Fibroblast of gingiva (primary cell): ENCODE measurements at regions not wholly inside any gene's neighbourhood (a gene's known extent, or its start where the extent isn't known, plus 50 kb on each side); places are given as distances from the start of the nearest gene placed in this dataset.
"Not testable (repeated sequence)": the region's sequence is repeated elsewhere in the genome, so short reads cannot be mapped to it uniquely, and the experiment has no call there.

Source experiments
- DNase-seq: peaks from one replicate; pipeline ENCODE4 v3.0.0-alpha.2; 2011; ENCODE audit warnings: low read depth

DNA sequence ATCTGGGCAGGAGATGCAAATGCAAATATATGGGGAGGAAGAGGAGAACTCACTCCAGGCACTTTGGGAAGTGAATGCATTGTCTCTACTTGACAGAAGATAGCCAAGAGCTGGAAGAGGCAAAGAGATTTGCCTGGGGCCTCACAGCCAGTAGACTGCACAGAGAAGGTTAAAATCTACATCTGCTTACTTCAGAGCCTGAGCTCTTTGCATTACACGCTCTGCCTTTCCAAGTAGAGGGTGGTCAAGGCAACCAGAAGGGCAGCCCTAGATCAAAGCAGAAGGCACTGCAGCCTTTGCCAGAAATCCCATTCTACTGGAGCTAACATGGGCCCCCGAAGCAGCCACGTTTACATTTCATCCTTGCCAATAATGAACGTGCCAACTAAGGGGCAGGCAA, 407.2 kb upstream of the CCL2 start:
- no peak for DNase-seq

DNA sequence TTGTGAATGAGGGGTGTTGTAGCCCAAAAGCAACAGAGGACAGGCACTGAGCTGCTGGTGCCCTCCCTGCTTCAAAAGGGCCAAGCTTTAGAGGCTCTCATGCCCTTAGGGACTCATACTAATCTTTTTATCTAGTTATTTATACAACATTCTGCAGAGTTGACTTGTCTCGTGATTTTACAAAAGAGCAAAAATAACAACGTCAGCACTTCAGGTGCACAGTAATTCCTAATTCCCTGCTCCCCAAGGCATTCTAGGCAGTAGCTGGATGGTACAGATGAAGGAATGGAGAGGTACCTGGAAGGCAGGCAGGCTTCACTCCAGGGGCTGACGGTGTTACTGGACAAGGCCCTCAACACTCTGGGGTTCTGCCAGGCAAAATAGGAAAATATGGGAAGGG, 406.7 kb upstream of the CCL2 start:
- no peak for DNase-seq

DNA sequence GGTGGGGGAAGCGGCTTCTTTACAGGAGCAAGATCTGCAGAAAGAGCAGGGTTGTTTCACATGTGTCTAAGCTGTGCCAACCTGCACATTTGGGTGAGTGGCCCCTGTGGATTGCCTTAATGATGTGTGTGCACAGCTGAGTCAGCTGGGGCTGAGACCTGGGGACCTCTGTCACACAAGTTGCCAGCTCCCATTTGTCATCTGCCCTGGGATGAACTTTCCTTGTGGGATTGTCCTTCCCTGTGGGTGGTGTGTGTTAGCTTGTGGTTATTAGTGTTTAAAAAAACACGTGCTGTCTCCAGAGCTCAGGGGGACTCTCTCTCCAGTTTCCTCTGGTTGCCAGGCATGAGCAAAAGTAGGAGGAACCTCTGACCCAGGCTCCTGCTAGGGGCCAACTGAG, 400.5 kb upstream of the CCL2 start:
- no peak for DNase-seq

DNA sequence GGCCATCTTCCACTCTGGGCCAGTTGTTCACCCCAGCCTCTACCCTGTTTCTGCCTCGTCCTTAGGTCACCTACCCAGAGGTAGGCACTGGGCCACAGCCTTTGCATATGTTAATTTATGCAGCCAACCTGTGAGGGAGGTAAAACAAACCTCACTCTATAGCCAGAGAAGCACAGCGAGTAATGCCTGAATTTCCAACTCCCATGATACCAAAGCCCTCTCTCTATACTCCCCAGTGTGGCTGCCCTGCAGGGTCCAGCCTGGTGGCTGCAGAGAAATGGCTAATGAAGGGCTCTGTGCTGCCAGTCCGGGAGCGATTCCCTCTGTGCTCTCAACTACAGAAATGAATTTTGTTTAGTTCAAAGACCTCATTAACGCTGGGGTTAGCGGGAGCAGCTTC, 397.0 kb upstream of the CCL2 start:
- DNase-seq = no peak

DNA sequence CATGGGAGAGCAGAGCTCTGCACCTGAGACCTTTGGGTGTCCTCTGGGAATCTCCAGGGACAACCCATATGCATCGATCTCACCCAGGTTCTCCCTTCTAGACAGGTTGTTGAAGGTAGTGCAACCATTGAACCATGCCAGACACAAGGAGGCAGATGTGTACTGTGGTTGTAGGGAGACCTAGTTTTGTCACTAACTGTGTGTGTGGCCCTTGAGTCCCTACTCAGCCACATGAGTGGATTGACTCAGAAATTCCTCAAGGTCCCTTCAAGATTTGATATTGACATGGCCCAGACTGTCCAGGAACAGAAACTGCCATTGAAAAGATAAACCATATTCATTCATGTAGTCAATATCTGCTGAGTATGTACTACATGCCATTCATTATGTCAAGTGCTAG, 396.4 kb upstream of the CCL2 start:
- DNase-seq = no peak

DNA sequence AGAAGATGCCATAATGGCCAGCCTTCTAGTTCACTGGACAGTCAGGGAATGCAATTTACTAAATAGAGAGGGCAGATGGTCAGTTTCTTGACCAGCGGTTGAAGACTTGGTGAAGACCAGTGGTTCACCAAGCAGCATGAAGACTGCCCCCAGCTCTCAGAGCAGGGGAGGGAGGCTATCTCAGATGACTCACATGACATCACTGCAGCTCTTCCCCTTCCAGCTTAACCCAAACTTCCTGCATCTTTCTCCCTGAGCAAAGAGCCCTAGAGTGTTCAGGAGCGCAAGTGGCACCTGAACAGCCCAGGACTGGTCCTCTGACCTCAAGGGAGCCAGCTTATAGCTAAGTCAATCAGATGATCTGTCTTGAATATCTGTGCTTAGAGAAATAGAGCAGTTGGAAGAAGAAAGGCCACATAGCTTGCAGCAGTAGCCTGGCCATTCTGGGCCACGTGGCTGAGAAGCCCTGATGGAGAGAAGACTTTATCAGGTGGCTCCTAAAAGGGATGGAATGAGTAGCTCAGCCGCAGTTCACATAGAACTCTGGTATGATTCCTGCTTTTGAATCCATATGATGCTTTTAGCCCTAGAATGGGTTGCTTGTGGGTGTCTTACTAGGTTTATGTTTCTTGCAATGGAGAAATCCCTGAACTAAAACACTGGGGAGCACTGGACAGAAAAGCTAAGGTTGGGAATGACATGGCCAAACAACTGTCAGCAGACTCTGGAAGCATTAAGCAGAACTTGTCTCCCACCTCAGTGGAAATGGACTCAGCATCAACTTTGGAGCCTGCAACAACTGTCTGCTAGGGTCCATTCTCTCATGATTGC, 392.1 kb upstream of the CCL2 start:
- no peak for DNase-seq

DNA sequence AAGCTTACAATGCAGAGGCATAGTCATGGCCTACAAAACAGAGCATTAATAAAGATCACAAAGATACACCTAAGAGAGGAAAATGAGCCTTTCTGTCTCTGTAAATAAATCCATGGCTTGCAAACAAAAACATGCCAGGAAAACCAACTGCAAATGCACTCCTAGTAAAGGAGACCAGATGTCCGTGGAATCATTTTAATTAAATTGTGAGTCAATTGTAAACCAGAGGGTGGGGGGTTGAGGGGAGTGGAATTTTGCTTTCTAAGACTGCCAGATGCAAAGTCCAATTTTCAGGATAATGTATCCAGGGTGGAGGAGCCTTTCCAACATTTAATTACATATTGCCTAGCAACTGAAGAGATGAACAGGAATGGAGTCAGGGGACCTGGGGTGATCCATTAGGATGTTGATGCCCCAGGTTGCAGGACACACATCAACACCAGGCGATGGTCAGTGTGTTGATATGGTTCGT, 390.3 kb upstream of the CCL2 start:
- no peak for DNase-seq

DNA sequence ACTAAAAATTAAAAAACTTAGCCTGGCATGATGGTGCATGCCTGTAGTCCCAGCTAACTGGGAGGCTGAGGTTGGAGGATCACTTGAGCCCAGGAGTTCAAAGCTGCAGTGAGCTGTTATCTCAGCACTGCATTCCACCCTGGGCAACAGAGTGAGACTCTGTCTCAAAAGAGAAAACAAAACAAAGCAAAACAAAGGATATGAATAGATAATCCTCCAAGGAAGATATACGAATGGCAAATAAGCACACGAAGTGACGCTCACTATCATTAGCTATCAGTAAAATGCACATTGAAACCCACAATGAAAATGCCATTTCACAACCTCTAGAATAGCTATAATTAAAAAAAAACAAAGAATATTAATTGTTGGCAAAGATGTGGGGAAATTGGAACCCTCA, 386.2 kb upstream of the CCL2 start:
- no peak for DNase-seq

DNA sequence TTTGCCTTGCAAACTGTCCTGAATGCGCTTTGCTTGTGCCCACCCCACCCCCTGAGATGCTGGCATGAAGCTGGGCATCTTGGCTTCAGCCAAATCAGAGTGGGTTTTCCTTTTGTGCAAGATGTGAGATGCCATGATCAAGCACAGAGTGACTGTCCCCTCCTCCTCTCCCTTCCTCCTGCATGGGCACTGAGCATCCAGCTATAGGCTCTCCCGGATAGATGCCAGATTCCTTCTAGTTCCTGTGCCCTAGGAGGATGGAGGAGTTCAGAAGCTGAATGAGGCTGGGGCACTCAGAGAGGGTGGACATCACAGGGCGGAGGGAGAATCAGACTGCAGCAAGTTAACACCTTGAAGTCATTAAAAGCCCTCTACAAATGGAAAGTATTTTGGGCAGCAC, 384.1 kb upstream of the CCL2 start:
- no peak for DNase-seq

DNA sequence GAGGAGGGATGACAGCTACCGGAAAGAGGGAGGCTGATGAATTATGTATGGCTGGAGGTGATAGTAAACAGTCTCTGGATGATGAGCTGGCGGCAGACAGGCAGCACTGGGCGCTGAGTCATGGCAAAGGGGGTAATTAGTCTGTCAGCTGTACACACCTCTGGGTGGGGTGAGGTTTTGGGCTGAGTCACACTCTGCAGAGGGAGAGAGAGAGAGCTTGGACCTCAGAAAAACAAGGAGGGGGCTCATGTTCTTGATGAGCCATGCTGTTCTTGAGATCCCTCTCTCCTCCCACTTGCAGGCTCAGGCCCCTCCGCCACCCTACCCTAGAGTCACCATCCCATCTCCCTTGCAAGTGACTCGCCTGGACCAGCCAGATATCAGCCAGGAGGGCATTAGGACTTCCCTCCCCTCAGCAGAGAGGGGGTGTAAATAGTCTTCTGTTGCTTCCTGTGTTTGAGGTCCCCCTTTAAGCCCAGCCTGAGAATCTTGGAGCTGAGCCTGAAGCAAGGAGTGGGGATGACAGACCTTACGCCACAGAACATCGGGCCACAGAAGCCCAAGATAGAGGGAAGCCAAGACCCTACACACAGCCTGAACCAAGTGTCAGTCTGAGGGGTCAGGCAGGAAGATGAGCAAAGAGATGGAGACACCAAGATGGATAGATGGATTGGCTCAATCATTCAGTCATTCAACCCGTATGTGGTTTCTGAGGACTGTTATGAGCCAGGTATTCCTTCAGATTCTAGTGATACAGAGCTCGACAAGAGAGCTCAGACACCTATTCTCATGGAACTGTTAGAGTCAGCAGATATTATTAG, 383.2 kb upstream of the CCL2 start:
- no peak for DNase-seq

DNA sequence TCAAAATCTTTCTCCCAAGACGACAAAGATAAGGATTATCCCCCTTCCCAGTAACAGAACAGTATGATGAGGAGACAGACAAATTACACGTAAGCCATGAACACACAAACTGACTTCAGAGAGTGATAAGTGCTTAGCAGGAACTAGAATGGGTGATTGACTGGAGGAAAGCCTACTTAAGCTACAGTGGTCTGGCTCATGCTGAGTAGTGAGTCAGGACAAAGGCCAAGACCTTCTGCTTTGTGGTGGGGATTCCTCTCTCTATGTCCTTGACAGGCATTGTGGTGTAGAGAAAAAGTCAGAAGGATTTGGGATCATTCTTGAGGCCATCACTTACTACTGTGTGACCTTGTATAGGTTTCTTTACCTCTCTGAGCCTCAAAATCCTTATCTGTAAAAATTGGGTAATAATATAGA, 381.9 kb upstream of the CCL2 start:
- no peak for DNase-seq

DNA sequence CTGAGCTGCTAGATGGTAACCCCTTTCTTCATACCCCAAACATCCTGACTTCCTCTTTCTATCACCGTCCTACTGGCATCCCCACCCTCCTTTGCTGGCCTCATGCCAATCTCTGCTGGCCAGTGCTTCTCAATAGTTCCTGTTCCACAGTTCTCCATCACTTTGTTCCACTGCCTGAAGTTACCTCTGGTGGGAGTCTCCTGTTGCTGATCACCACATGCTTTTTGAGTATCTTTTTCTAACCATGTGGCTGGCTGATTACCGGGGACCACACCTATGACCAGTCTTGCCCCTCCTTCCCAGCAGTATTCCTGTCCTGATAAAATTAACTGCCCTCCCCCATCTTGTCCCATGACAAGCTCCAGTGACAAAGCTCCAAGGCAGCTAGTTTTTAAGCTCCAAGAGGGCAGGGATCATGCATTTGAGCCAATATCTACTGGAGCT, 380.4 kb upstream of the CCL2 start:
- no peak for DNase-seq

DNA sequence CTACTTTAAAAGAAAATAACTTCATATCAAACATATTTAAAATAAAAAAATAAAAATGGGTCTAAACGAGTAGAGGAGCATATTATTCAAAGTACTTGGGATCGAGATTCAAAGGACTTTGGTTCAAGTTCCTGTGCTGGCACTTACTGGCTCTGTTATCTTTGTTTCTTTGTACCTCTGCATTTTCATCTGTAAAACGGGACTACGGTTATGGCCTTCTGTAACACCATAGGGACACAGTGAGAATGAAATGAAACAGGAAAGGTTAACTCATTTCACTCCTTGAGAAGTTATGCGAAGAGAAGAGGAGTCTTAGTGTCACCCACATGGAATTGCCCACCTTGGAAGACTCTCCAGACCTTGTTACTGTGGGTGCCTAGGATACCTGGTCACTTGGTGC, 379.1 kb upstream of the CCL2 start:
- no peak for DNase-seq

DNA sequence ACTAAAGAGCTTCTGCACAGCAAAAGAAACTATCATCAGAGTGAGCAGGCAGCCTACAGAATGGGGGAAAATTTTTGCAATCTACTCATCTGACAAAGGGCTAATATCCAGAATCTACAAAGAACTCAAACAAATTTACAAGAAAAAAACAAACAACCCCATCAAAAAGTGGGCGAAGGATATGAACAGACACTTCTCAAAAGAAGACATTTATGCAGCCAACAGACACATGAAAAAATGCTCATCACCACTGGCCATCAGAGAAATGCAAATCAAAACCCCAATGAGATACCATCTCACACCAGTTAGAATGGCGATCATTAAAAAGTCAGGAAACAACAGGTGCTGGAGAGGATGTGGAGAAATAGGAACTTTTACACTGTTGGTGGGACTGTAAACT, 372.8 kb upstream of the CCL2 start:
- DNase-seq = not testable (repeated sequence)

DNA sequence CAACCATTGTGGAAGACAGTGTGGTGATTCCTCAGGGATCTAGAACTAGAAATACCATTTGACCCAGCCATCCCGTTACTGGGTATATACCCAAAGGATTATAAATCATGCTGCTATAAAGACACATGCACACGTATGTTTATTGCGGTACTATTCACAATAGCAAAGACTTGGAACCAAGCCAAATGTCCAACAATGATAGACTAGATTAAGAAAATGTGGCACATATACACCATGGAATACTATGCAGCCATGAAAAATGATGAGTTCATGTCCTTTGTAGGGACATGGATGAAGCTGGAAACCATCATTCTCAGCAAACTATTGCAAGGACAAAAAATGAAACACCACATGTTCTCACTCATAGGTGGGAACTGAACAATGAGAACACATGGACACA, 372.4 kb upstream of the CCL2 start:
- not testable (repeated sequence) for DNase-seq

DNA sequence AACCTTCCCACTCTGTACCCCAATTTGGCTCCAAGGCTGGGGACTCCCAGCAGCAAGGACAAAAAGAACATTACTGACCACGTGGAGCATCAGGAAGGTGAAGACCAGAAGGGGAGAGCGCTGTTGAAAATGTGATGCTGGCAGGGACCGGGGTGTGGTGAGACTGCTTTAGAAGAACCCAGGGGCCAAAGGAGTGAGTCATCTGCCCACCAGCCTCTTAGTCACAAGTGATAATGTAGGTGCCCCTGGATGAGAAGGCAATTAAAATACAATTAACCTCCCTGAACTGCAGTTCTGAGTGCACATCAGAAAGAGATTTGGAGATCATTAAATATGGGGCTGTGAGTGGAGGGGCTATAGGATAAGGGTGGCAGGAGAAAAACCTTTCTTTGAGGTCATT, 366.6 kb upstream of the CCL2 start:
- no peak for DNase-seq

DNA sequence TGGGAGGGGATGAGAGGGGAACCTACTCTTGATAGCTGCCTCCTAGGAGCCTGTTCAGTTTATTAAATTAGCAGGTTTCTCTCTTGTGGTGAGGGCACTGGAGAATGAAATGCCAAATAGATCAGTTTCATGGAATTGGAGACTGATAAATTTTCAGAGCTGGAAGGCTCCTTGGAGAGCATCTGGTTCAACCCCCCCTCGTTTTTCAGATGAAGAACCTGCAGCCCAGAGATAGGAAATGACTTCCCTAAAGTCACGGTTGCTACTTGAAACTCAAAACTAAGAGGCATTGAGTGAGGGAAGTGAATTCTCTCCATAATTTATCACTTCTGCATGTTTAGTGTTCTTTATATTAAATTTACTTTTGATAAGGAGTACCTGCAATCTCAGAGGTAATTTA, 366.0 kb upstream of the CCL2 start:
- DNase-seq = no peak

DNA sequence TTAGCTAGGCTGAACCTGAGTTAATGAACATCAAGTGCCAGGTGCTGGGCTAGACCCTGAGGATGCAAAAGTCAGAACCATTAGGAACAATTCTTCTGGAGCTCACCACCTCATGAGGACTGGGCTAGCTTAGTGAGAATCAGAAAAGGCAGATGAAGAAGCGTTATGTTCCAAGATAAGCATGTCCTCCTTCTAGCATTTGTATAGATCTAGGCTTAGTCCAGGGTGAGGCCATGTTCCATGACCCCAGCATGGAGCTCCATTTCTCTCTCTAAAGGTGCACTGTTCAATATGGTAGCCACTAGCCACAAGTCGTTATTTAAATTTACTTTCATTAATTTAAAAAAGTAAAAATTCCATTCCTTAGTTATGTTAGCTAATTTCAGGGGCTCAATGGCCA, 365.3 kb upstream of the CCL2 start:
- DNase-seq = no peak

DNA sequence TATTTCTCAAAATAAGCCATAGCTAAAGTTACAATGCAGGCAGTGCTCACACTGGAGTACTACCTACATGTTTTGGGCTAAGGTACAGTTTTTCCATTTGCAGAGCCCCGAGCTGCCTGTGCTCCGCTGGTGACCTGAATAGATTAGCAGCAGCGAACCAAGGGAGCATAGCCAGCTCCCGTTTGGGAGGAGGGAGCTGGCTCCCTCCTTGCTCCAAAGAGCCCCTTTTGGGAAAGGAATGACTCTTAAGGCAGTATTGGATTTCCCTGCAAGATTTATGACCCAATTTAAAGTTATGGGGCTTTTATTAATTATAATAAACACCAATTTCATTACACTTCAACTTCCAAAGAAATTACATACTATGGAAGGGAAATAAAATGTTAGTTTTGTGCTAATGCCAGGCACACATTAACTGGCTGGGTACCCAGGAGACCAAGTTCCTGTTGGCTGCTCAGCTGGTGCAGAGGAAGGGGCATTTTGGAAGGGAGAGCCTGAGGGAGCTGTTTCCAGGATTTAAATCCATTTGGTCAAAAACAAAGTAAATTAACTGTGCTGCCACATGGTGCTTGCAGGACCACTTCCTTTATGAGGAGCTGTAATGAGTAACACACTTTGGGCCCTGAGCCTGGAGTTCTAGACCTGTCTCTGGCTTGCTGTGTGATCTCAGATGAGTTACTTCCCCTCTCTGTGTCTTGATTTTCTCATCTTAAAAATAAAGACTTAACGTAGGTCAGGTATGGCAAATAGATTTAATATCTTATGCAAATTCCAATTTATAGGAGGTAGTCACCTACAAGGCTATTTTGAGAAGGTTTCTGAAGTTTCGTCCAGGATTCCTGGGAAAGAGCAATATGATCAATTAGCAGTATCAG, 362.1 kb upstream of the CCL2 start:
- DNase-seq = no peak

DNA sequence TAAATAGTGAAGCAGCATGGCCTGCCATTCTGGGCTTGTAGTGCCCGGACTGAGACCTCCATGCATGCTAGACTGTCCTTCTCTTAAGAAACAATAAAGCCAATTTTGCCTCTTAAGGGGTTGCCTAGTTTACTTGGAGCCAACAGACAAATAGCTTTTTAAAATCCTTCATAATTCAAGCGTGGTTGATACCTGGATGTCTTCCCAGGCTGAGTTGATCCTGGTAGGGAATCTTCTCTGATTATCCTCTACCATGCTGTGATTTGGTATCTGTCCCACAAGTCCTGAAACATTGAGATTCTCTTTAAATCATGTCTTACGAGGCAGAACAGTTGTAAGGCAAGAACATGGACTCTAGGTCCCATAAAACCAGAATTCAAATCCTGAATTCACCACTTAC, 359.6 kb upstream of the CCL2 start:
- no peak for DNase-seq

DNA sequence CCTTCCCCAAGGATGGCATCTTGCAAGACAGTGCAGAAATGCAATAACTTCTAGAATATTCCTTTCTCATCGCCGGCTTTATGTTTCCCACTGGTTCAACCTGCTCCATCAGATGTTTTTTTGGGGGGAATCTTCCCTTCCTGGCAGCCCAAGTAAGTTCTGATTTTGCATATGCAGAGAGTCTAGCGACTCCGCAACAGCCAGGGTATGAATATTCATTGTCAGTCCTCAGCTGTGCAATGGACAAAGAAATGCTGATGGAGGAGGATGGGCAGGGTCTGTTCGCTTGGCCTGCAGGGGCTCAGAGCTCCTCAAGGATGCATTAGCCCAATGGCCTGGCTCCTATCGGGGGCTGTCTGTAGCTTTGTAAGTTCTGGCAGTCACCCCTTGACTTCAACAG, 358.8 kb upstream of the CCL2 start:
- DNase-seq = no peak

DNA sequence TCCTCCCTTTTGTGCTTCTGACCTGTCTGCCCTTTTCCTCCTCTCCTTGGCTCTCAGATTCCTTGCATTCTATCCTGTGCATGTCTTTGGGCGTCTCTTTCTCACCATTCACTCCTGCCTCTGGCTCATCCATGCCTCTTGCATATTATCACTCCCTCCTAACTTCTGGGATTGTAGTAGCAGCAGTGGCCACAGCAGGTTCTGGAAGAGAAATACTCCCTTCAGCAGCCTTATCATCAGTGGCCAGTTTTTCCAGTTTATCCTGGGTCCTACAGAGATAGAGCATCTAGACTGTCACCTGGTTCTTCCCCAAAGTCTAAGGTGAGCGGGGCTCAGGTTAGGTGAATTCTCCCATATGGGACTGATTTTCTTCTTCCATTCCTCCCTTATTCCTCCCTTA, 354.0 kb upstream of the CCL2 start:
- no peak for DNase-seq
